Midbrain (tissue), 1 donor: ENCODE measurements at regions not wholly inside any gene's neighbourhood (a gene's known extent, or its start where the extent isn't known, plus 50 kb on each side); places are given as distances from the start of the nearest gene placed in this dataset.

Experiments
- DNase-seq: peaks from one replicate; lab custom pipeline; 2025; lab: John Stamatoyannopoulos, UW

GRCh38 chr15:68871507-68871906 lies 50.8 kb upstream of the ANP32A start:
- no peak for DNase-seq

GRCh38 chr15:68874788-68875187 lies 54.1 kb upstream of the ANP32A start:
- DNase-seq, result no peak

- peak; percentile 91 for DNase-seq
These were observed 54.8 kb upstream of the SPESP1 start for GRCh38 chr15:68875377-68876116.

GRCh38 chr15:68877626-68878025 lies 52.7 kb upstream of the SPESP1 start:
- DNase-seq, result no peak

- no peak for DNase-seq
These were observed 49.9 kb upstream of the SPESP1 start for GRCh38 chr15:68880382-68880781.
